ENCODE measurements at regions not wholly inside any gene's neighbourhood (a gene's known extent, or its start where the extent isn't known, plus 50 kb on each side); places are given as distances from the start of the nearest gene placed in this dataset.

GRCh38 chr10:80772596-80772995 is 234.9 kb downstream of the SH2D4B start:
- no peak for TF ChIP-seq POLR2AphosphoS5 (IDR thresholded peaks at IDR 0.05; ENCODE audit: low read depth, low read length)
- TF ChIP-seq POLR2A (IDR thresholded peaks at IDR 0.05; ENCODE audit: low read depth, low read length) = no peak
- TF ChIP-seq TAF1 (IDR thresholded peaks at IDR 0.05; ENCODE audit: low read depth, low read length) = no peak
- no peak for TF ChIP-seq POU2F2 (IDR thresholded peaks at IDR 0.05; ENCODE audit: low read depth, low read length)
- no peak for TF ChIP-seq SPI1 (IDR thresholded peaks at IDR 0.05; ENCODE audit: low read depth, low read length)

Data from GM12891 (cell line).